ENCODE measurements at regions not wholly inside any gene's neighbourhood (a gene's known extent, or its start where the extent isn't known, plus 50 kb on each side); places are given as distances from the start of the nearest gene placed in this dataset.

DNA sequence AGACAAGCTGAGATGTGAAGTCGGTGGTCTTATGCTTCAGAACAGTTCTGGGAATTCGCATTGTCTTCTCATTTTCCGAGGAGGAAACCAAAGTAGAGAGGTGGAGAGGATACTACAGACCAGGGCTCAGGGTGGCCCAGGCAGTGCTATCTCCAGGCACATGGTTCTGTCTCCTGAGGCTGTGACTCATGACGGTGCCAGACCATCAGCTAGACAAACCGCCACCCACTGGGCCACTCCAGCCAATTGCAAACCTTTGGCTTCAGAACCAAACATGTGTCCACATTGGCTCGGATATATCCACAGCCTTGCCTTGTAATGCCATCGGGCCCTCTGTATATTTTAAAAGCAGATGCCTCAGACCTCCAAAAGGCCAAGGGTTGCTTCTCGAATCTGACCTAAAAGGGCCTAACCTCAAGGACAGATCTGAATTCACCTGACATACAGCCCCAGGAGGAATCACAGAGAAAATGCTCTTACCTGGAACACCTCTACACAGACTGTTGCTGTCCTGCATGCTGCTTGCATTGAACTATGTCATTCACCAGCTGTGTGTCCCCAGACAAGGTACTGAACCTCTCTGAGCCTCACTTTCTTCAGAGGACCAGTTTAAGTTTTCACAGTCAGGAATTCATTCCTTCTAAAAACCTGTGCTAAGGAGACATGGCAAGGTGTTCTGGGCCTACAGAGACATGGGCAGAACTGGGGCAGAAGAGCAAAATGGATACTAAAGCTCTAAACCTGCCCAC, 224.9 kb upstream of the JUN start:
- no peak for DNase-seq

DNA sequence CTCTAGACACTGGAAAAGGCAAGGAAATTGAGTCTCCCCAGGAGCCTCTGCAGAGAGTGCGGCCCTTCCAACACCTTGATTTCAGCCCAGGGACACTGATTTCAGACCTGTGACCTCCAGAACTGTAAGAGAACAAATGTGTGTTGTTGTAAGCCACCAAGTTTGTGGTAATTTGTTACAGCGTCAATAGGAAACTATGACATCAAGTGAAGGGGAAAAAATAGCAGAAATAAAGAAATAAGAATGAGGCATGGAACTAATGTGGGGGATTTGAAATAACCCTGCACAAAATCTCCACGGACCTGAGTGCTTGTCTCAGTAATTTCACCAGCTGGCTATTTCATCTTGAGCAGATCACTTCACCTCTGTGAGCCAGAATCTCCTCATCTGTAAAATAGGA, 227.8 kb upstream of the JUN start:
- no peak for DNase-seq

DNA sequence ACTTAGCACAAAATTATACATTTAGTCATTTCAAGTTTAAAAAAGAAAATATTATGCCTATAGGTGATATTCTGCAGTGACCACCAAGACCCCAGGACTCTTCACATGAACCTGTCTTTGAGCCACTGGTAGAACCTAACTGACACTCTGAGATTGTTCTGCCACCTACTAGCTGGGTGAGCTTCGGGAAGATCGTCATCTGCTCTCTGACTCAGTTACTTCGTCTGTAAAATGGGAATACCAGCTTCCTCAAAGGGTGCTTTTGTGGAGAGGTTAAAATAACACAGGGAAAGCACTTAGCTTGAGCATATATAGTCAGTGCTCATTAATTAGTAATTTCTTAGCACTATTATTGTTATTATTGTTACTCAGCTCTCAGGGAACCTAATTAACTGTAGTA, 228.5 kb upstream of the JUN start:
- no peak for DNase-seq

DNA sequence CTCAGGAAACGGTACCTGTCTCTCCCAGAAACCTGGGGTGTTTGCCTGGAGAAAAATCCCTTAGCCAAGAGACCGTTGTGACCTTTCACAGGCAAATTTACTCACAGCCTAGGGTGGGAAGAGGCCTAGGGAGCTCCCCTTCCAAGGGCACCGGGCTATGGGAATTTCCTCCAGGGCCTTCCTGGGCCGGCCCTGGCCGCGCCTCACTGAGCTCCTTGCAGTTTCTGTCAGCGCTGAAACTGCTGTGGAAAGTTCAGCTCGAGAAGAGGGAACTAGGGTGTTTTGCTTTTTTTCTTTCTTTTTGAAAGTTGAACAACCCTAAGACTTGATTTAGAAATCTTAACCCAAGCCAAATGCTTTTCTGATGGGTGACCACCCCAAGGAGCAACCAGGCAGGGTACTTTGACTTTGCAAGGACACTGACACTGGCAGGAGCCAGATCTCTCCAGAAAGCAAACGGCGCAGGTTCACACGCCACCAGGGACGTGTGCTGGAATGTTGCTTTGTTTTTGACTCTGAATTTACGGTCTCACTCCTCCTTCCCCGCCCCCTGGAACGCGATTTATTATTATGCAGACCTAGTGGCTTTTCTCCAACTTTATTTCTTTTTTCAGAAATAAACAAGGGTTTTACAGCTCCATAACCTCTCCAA, 229.6 kb upstream of the JUN start:
- DNase-seq, result no peak

DNA sequence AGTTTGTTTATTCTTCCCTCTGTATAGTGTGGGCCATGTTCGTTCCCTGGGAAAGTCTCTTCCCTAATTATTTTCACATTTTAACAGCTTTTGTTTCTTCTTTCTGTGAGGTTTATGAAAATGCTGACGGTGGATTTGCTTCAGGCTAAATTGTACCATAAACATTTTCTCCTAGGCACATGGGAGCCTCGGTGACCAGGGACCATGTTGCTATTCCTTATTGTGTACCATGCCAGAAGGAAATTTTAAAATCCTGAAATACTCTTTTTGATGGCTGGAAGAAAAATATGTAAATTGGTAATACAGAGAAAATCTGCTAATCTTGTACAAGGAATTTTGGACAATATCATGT, 230.1 kb upstream of the JUN start:
- DNase-seq, result no peak

DNA sequence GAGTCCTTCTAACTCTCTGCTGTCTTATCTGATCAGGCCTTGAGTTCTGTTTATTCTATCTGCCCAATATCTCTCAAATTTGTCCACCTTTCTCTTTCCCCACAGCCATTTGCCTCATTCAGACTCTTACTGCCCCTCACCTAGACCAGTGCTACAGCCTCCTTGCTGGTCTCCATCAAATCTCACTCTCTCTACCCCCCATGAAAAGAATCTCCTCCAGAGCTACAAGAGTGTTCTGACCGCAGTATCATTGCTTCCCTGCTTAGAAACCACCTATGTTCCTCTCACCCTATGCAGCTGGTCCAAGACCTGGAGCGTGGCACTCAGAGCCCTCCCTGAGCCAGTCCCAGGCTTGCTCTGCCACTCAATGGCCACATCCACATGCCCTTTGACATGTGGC, 231.0 kb upstream of the JUN start:
- no peak for DNase-seq

DNA sequence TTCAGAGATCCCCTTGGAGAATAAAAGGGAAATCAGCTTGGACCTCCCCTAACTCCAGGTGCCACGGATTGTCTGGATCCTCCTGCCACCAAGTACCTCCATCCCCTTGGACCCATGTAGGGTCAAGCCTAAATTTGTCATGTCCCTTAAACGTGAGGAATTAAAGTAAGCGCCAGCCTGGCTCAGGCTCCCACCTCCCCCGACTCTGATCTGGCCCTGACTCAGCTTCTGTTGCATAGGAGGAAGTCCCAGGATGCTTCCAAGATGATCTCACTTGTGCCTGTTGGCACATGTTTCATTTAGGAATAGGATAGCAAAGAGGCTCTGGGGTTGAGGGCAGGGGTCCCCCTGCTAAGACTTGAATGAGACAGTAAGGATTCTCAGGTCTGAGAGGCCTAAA, 231.9 kb upstream of the JUN start:
- no peak for DNase-seq

DNA sequence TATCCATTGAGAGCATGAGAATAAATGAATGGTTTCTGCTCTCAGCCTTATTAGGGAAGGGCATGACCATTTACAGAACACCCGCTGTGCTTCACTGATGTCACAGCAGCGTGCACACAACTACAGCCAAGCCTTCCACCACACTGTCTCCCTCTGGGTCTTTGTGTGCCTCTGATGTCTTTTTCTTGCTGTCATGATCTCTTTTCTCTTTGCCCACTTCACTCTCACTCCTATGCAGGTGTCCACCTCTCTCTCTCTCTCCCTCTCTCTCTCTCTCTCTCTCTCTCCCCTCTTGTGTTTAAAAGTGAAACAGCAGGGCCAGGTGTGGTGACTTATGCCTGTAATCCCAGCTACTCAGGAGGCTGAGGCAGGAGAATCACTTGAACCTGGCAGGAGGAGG, 232.5 kb upstream of the JUN start:
- no peak for DNase-seq

DNA sequence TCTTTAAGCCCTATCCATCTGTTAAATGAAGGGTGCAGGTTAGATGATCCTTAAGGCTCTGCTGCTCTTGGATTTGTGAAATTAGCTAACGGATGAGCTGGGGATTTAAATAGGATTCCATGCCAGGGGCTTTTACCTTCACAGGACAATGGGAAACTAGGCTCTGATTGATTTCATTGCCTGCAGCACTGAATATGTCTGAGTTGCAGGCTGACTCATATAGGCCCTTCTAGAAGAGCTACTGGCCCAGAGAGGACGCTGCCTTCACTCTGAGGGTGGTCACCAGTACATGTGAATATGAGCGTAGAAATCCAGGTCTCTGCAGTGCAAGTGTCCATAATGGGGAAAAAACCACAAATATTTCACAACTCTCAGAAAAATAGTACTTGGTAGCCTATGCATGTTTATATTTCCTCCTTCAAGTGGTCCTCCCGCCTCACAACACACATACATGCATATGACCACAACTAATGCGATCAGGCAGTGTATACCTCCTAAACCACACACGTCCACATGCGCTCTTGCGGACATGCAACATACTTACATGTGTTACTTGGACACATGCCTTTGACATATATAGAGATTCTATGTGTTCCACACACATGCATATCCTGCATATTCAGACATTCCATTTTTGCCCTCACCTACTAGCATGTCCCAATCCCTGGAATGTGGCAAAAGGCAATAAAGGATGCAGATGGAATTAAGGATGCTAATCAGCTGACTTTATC, 233.8 kb upstream of the JUN start:
- DNase-seq, result no peak

DNA sequence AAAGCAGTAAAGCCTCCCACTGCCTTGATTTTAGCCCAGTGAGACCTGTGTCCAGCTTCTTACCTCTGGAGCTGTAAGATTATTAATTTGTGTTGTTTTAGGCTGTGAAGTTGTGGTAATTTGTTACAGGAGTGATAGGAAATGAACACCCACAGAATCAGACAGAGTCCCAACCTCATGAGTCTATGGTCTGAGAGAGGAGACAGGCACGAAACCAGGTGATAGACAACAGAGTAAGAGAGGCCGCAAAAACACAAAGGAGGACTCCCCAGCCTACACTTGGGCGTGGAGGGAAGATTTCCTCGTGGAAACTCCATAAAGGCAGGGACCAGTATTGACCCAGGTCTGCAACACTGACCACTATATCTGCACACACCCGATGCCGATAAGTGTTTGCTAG, 234.6 kb upstream of the JUN start:
- no peak for DNase-seq

DNA sequence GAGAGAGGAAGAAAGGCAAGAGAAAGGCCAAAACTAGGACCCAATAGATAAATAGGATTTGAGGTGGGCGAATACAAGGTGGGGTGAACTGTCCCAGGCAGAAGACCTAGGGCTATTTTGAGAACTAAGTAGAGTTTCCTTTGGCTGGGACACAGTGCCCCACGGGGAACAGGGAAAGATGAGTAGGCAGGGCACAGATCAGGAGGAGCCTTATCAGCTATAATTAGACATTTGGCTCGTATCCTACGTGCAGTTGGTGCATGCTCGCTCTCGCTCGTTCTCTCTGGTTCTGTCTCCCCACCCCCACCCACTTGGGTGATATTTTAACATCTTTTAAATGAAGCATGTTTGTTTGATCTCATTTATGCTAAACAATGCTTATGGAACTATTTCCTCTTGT, 235.0 kb upstream of the JUN start:
- DNase-seq, result no peak

DNA sequence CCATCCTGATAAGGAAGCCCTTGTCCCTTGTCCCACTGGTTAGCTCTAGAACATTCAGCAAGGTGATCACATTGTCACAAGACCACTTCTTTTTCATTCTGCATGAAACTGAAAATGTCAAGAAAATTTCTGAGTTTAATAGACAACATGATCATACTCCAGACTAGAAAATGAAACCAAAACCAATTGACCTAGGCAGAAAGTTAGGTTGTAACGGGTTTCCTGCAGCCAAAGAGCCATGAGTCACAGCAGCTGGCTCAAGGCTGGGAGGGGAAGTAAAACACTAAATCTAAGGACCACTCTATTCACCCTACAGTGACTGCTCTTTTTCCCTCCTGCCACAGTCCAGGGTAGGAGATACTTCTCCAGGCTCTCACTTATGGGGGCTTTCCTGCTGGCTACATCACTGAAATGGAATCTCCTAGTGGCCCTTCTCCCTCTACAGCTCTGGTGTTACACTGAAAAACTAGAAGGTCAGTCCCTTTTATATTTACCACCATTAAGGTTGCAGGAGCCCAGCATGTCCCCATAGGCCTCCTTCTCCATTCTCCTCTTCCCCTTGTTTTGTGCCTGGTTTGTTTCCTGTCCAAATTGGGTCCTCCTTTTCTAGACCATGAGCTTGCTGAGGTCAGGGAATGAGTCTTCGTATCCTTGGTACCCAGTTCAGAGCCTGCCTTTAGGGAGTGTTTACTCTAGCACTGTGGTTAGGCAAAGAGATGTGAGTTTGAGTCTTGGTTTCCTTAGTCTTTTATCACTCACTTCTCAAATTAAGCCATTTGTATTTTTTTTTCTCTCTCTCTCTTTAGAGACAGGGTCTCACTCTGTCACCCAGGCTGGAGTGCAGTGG, 236.5 kb upstream of the JUN start:
- peak in 1 of 4 experiments; percentile 25 for DNase-seq

DNA sequence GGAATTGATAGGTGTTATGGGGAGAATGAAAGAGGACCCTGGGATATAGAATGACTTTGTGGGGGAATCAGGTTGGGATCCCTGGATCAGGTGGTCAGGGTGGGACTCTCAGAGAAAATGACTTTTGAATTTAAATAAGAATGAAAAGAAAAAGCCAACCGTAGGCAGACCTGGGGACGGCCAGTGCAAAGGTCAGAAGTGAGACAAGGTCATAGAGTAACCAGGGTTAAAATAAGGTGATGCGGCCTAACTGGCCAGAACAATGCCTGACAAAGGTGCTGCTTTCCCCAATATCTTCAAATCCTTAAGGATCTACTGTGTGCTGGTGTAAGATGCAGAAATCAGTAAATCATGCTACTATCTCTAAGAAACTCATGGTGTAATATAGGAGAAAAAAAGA, 238.4 kb upstream of the JUN start:
- DNase-seq, result no peak

DNA sequence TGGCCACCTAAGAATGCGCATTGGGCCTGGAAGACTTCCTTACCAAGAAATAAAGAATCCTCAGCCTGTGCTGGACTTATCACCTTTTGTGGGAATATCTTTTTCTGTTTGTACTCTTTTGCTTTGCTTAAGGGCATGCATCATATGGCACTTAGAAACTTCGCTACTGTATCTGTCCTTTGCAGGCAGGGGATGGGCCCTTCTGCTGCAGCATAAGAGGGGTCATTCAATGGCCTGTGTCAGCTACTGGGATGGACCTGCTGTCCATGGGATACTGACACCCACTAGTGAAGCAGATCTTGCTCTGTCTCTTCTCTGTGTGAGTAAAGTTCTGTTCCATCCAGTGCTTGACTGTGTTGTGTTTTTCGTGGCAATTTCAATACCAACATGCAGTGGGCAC, 239.0 kb upstream of the JUN start:
- no peak for DNase-seq

DNA sequence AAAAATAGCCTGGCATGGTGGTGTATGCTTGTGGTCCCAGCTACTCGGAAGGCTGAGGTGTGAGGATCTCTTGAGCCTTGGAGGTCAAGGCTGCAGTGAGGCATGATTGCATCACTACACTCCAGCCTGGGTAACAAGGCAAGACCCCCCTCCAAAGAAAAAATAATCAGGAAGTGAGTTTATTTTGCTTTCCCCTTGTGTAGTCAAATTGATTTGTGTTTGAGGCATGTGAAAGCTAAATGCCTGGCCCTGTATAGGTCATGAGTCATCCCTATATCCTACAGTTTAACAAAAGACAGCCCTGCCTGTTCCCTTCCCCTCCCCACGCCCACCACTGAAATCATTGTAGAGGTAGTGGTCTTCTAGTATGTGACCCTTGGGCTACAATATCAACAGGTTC, 241.4 kb upstream of the JUN start:
- no peak for DNase-seq

DNA sequence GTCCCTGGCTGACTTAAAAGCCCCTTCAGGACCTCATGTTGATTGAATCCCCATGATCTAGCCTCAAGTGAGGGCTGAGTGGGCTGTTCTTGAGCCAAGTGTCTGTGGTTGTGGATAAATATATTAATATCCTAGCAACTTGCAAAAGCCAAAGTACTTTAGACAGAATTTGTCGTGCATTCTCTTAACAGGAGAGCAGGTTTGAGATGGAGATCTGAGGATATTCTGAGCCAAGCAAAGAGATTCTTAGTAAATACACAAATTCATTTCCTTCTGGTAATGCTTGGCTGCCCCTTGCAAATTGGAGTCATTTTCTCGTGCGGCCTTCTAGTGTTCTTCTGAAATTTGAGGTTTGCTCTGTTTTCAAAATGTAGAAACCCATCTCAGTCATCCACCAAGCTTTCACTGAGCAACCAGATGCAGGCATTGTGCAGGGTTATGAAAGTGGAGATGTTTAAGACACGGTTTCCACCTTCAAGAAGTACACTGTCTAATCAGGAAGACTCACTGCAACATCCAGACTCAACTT, 242.1 kb upstream of the JUN start:
- no peak for DNase-seq

DNA sequence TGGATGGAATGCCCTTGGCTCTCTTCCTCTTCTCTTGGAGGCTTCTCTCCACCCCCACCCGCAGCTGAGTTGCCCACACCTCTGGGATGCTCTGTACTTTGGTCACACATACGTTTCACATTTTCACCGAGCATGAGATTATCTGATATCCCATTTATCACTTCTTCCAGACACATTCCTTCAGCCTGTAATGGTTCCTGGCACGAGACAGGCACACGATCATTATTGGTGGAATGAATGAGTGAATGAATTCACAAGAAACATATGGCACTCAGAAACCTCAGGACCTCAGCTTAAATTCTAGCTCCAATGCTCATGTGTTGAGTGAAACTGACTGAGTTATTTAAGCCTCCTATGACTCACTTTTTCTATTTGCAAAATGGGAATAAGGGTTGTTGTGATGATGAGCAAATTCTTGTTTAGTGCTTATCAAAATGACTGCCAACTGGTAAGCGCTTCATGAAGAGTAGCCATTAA, 242.7 kb upstream of the JUN start:
- no peak for DNase-seq

DNA sequence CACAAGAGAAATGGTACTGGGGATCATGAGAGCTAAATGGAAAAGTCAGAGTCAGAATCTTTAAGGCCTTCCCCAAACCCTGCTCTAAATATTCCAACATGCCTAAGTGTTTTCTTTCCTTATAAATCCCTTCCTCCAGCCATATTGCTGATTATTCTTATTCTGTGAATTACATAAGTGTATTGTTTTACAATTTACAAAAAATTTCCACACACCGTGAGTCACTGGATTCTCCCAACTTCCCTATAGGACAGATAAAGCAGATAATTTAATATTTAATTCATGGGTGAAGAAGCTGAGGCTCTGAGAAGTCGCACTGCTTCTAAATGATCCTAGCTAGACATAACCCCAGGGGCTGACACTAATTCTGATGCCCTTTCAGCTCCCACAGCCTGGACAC, 243.3 kb upstream of the JUN start:
- DNase-seq, result no peak

DNA sequence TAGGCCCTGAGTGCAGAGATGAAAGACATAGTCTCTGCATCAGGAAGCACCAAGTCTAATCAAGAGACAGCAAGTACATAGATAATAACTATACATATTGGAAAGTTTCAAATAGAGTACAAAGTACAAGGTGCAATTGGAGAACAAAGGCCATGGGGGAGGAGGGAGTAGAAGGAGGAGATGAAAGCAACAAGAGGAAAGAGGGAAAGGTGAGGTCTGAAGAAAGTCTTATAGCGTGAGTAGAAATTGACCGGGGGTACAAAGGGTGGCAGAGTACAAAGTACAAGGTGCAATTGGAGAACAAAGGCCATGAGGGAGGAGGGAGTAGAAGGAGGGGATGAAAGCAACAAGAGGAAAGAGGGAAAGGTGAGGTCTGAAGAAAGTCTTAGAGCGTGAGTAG, 244.2 kb upstream of the JUN start:
- DNase-seq, result no peak

DNA sequence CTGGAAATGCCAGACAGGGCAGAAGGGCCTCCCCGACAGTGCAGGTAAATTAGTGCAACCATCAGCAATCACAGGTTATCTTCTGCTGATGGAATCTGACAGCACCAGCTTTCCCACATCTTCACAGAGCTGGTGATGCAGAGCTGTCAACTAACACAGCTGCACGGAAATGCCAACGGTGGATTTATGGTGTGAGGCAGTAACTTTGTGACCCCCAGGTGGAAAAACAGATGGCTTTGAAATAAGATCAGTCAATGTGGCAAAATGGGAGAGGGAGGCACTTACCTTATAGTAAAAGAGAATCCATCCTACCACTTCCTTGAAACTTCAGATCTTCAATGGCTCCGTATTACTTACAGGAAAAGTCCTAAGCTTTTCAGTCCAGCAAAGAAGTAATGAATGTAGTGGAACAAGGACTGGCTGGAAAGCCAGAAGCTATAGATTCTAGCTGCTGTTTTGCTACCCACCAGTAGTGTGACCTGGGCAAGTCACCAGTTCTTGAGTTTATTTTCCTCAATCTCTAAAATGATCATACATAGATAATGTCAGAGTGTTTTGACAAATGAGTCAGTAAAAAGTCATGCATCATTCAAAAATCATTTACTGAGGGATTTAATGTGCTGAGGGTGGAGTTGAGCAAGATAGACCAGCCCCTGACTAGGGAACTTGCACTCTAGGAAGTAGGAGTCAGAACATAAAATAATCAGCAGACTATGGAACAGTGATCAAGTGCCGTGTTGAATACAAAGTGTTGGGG, 245.7 kb upstream of the JUN start:
- no peak for DNase-seq

DNA sequence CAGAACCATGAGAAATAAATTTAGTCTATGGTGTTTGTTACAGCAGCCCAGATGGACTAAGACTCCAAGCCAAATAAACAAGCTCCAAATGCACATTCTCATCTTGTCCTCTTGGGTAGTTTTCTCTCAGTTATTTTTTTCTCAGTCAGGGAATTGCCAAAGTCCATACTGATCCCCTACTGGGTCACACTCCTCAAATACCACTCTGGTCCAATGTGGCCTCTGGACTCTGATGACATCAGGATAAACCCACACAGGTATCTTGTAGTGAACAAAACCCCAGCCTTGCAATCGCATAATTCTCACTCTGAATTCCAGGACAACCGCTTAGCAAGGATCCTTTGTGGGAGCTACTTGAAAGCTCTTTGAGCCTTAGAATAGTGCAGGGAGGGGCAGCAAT, 248.4 kb upstream of the JUN start:
- DNase-seq, result no peak

DNA sequence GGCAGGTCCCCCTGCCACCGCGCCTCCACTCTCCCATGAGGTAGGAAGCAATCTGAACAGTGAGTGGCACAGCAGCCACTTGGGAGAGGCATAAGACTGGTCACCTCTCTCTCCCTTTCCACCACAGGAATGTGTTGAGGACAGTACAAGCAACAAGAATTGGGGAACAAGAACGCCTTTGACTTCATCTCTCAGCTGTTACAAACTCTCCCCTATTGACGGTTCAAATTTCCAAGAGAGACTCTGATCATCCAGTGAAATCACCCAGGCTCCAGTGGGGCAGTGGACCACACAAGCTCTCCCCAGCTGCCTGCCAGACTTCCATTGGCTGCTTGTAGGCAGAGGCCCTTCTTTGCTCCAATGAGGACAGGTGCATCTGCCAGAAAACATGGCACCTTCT, 249.9 kb upstream of the JUN start:
- DNase-seq, result no peak

Measured in activated naive CD4-positive, alpha-beta T cell (primary cell).